ENCODE measurements at regions not wholly inside any gene's neighbourhood (a gene's known extent, or its start where the extent isn't known, plus 50 kb on each side); places are given as distances from the start of the nearest gene placed in this dataset.

- TF ChIP-seq CTCF (IDR thresholded peaks at IDR 0.05 in 4 of 5, conservative IDR thresholded peaks at IDR 0.05 in 1 of 5) (no peak), POLR2A (IDR thresholded peaks at IDR 0.05) (no peak)
Measured at GRCh38 chr16:77645764-77646163, 76.5 kb upstream of the NUDT7 start.

All from gastrocnemius medialis (tissue), 4 donors.